ENCODE measurements at regions not wholly inside any gene's neighbourhood (a gene's known extent, or its start where the extent isn't known, plus 50 kb on each side); places are given as distances from the start of the nearest gene placed in this dataset.
A peak's percentile ranks its signal among the peaks of the same experiment; 100 is the strongest.
"Not testable (repeated sequence)": the region's sequence is repeated elsewhere in the genome, so short reads cannot be mapped to it uniquely, and the experiment has no call there.

DNA sequence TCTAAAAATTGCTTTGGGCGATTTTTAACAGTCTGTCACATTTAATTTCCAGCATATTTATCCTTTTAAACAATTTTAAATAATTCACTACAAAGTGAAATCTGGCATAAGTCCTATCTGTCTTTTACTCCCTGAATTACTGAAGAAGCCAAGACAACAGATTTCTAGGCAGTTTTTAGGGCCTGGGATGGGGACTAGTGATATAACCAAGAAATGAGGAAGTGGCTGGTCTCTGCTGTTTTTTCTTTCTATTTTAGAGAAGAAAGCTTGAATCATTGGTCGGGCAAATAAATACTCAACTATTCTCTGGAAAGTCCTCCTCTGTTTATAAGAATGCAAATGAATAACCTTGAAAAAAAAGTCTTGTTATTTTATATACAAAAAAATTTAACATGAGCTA, 79.7 kb upstream of the SSBP2 start:
- WGBS, 3 donors = 85 to 89% (median 88%) methylated on average over 2 of the region's 2 CpGs
- intact Hi-C loops (cut with DNase I) = loop anchor here in 1 of 2 donors (5.0 kb wide), 1 partner anchor 33 kb away; no protein-coding TSS in a partner anchor
- ATAC-seq = no peak

GRCh38 chr5:81829242-81829641, 78.3 kb upstream of the SSBP2 start:
- Histone ChIP-seq H3K36me3 (ENCODE audit: insufficient read depth in 1 of 2, low read depth in 1 of 2) (no peaks in the 10 kb centered on the region), H3K4me3 (no peak overlapping the region), H3K27me3 (ENCODE audit: insufficient read depth in 3 of 3, low read length in 2 of 3) (no peaks in the 10 kb centered on the region), H3K9me3 (no peaks in the 10 kb centered on the region), H3K4me1 (peaks cover 3% of the 10 kb centered on the region), H3K27ac (peak overlapping the region; percentile 60)
- intact Hi-C loops (cut with DNase I) = no loop called here
- ATAC-seq (peak in 3 of 4 donors; percentile 37 to 64 (median 50)), DNase-seq (peak in 1 of 2 donors; percentile 29)
- WGBS, 3 donors = 25 to 39% (median 26%) methylated on average over 5 of the region's 5 CpGs
- TF ChIP-seq CTCF (IDR thresholded peaks at IDR 0.05) = no peak

More for the DNA sequence above, 79.7 kb upstream of the SSBP2 start:
- Histone ChIP-seq H3K27ac (no peak overlapping the region), H3K27me3 (ENCODE audit: insufficient read depth in 3 of 3, low read length in 2 of 3) (no peaks in the 10 kb centered on the region), H3K4me1 (no peaks in the 10 kb centered on the region), H3K9me3 (no peaks in the 10 kb centered on the region), H3K36me3 (ENCODE audit: insufficient read depth in 1 of 2, low read depth in 1 of 2) (no peaks in the 10 kb centered on the region), H3K4me3 (no peak overlapping the region)
- no peak for DNase-seq
- no peak for TF ChIP-seq CTCF (IDR thresholded peaks at IDR 0.05)

GRCh38 chr5:81827500-81827899, 76.6 kb upstream of the SSBP2 start:
- H3K4me3 ChIP-seq = no peak overlapping the region
- H3K27me3 ChIP-seq (ENCODE audit: insufficient read depth in 3 of 3, low read length in 2 of 3) = no peaks in the 10 kb centered on the region
- DNase-seq (no peak), ATAC-seq (no peak)
- no peak for TF ChIP-seq CTCF (IDR thresholded peaks at IDR 0.05)
- no peaks in the 10 kb centered on the region for H3K36me3 ChIP-seq (ENCODE audit: insufficient read depth in 1 of 2, low read depth in 1 of 2)
- H3K27ac ChIP-seq = no peak overlapping the region
- 96 to 97% (median 96%) methylated on average over 1 of the region's 1 CpG for WGBS, 3 donors
- H3K4me1 ChIP-seq = peaks cover 3% of the 10 kb centered on the region
- H3K9me3 ChIP-seq = no peaks in the 10 kb centered on the region
- intact Hi-C loops (cut with DNase I) = no loop called here

GRCh38 chr5:81826128-81826527, 75.2 kb upstream of the SSBP2 start:
- H3K4me3 ChIP-seq = no peak overlapping the region
- intact Hi-C loops (cut with DNase I) = no loop called here
- ATAC-seq (no peak), DNase-seq (no peak)
- H3K9me3 ChIP-seq = no peaks in the 10 kb centered on the region
- H3K4me1 ChIP-seq = peaks cover 3% of the 10 kb centered on the region
- WGBS, 3 donors = 53 to 62% (median 53%) methylated on average over 2 of the region's 2 CpGs
- TF ChIP-seq CTCF (IDR thresholded peaks at IDR 0.05) = no peak
- H3K27ac ChIP-seq = no peak overlapping the region
- H3K27me3 ChIP-seq (ENCODE audit: insufficient read depth in 3 of 3, low read length in 2 of 3) = no peaks in the 10 kb centered on the region
- H3K36me3 ChIP-seq (ENCODE audit: insufficient read depth in 1 of 2, low read depth in 1 of 2) = no peaks in the 10 kb centered on the region

GRCh38 chr5:81825237-81825636, 74.3 kb upstream of the SSBP2 start:
- Histone ChIP-seq H3K4me1 (peaks cover 3% of the 10 kb centered on the region), H3K27ac (no peak overlapping the region), H3K36me3 (ENCODE audit: insufficient read depth in 1 of 2, low read depth in 1 of 2) (no peaks in the 10 kb centered on the region), H3K4me3 (no peak overlapping the region), H3K27me3 (ENCODE audit: insufficient read depth in 3 of 3, low read length in 2 of 3) (no peaks in the 10 kb centered on the region), H3K9me3 (no peaks in the 10 kb centered on the region)
- ATAC-seq = peak; percentile 46 to 90 (median 76)
- WGBS, 3 donors = 6 to 11% (median 11%) methylated on average over 3 of the region's 3 CpGs
- intact Hi-C loops (cut with DNase I) = no loop called here
- DNase-seq = peak; percentile 47 to 77
- TF ChIP-seq CTCF (IDR thresholded peaks at IDR 0.05) = no peak

- H3K27ac ChIP-seq; H3K27me3 ChIP-seq (ENCODE audit: insufficient read depth in 3 of 3, low read length in 2 of 3); H3K4me3 ChIP-seq; intact Hi-C loops (cut with DNase I); H3K36me3 ChIP-seq (ENCODE audit: insufficient read depth in 1 of 2, low read depth in 1 of 2); ATAC-seq; H3K4me1 ChIP-seq; H3K9me3 ChIP-seq; DNase-seq: not testable (repeated sequence)
- 96 to 98% (median 98%) methylated on average over 24 of the region's 24 CpGs for WGBS, 3 donors
These were observed 72.8 kb upstream of the SSBP2 start for GRCh38 chr5:81823736-81824135.
